GM12872 (cell line): ENCODE measurements at regions not wholly inside any gene's neighbourhood (a gene's known extent, or its start where the extent isn't known, plus 50 kb on each side); places are given as distances from the start of the nearest gene placed in this dataset.

Source experiments
- TF ChIP-seq, protein P1 (sequence below): IDR thresholded peaks from 3 replicates; pipeline ENCODE4 v1.5.1; 2011; ENCODE audit warnings: low read depth, mild to moderate bottlenecking, low read length, moderate library complexity; ENCODE audit not compliant: insufficient read depth

DNA sequence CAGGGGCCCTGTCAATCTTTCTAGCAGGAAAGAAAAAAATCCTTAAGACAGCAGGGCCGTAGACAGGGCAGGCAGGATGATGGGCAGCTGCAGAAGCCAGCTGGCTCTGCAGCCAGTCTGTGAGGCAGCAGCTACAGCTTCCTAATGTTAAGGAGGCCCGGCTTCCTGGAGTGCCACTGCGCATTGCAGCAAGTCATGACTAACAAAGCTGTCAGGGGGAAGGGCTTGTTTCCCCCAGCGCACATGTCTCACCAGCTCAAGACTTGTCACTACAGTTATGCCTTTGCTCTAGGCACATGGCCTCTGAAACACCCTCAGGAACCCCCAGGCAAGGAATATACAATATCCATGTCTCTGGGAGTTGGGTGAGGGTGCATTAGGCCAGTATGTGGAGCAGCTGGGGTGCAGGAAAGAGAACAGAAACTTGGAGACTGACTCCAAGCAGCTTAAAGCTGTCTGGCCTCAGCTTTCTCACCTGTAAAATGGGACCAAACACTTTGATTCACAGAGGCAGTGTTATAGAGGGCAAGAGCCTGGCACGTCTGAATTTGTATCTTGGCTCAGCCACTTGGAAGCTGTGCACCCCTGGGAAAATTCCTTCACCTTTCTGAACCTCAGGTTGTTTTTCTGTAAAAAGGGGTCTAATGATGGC is 220.0 kb downstream of the HAPSTR1 start:
- TF ChIP-seq, protein P1, sequence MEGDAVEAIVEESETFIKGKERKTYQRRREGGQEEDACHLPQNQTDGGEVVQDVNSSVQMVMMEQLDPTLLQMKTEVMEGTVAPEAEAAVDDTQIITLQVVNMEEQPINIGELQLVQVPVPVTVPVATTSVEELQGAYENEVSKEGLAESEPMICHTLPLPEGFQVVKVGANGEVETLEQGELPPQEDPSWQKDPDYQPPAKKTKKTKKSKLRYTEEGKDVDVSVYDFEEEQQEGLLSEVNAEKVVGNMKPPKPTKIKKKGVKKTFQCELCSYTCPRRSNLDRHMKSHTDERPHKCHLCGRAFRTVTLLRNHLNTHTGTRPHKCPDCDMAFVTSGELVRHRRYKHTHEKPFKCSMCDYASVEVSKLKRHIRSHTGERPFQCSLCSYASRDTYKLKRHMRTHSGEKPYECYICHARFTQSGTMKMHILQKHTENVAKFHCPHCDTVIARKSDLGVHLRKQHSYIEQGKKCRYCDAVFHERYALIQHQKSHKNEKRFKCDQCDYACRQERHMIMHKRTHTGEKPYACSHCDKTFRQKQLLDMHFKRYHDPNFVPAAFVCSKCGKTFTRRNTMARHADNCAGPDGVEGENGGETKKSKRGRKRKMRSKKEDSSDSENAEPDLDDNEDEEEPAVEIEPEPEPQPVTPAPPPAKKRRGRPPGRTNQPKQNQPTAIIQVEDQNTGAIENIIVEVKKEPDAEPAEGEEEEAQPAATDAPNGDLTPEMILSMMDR = no peak

DNA sequence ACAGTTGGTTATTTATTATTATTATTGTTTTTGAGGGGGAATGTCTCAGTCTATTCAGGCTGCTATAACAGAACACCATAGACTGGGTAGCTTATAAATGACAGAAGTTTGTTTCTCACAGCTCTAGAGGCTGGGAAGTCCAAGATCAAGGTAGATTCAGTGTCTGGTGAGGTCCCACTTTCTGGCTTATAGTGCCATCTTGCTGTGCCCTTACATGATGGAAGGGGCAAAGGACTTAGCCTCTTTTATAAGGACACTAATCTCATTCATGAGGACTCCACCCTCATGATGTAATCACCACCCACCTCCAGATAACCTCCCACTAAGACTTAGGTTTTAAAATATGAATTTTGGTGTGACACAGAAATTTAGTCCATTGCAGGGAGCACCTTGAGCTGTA is 224.6 kb downstream of the HAPSTR1 start:
- TF ChIP-seq, protein P1 = no peak

DNA sequence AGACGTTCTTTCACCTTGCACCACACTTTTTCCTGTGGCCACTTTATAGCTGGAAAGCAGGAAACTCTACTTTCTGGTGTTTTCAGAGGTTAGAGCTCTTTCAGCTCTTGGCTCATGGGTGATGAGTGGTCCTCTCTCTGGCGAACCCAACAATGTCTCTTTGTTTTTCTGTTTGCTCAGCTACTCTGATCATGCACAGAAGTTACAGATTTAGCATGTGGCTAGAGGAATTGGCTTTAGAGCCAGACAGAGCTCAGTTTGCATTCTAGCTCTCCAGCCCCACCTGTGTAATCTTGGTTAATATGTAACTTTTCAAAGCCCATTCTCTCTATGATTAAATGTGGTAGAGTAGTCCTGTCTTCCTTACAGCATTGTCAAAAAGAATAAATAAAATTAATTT is 225.2 kb downstream of the HAPSTR1 start:
- TF ChIP-seq, protein P1 = no peak

DNA sequence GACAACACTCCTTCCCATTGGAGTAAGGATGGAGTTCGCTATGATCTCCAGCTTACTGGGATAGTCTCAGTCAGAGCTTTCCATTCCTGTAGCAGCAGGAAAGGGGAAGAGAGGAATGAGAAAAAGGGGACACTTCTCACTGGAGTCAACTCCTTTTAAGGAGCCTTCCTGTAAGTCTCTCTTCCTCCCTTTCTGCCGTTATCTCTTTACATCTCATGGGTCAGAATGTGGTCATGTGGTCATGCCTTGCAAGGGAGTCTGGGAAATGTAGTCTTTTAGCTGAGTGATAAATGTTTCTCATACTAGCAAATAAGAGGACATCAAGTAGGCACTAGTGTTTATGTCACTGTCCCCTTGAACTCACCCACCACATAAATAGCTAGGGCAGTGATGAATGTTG is 227.3 kb downstream of the HAPSTR1 start:
- TF ChIP-seq, protein P1 = no peak

DNA sequence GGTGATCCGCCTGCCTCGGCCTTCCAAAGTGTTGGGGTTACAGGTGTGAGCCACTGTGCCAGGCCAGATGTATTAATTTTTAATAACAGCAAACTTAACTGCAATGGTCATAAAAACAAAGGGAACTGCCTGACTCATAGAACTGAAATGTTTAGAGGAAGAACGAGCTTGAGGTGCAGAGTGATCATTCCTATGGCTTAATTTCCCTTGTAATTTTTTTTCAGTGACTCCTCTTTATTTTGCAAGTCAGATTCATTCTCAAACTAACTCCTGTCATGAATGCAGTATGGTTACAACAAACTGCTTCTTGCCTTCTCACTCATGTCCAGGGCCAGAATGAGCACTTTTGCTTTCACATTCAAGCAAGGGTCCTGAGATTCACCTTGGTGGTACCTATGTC is 231.3 kb downstream of the HAPSTR1 start:
- TF ChIP-seq, protein P1 = no peak

DNA sequence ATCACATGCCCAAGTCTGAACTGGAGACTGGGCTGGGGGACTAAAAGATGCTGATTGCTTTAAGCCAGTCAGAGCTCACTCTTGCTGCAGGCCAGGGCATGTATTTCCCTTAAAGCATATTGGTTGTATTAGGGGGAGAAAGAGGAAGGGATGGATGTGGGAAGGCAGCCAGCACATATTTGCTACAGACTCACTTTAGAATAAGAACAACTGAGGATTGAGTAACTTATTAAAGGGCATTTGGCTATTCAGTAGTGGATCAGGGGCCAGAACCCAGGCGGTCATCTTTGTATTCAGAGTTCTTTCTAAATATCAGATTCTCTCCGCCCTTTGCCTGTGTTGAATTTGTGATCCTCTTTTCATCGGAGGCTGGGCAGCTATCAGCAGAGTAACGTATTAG is 231.7 kb downstream of the HAPSTR1 start:
- TF ChIP-seq, protein P1 = no peak

DNA sequence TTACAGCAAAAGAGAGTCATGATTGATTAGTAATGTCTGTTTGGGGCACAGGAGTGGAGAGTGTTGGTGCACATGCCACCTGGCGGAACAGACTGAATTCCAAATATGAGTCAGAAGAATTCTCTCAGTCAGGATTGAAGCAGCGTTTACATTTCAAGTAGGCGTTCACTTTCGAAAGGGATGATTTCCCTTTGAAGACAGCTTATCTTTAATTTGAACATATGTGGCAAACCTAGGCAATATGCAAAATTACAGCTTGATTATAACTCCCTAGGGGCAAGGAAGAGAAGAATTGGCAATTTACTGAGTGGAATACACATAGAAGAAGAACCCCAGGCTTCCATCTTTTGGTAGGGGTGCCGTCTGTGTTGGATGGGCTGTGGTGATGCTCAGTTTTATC is 235.8 kb downstream of the HAPSTR1 start:
- TF ChIP-seq, protein P1 = no peak
